GM23338 (cell line): ENCODE measurements at regions not wholly inside any gene's neighbourhood (a gene's known extent, or its start where the extent isn't known, plus 50 kb on each side); places are given as distances from the start of the nearest gene placed in this dataset.

Source experiments
- CREB1 ChIP-seq: fragments of 250-450 bp; sonication (Bioruptor Pico); IDR thresholded peaks from 2 replicates; pipeline ENCODE4 v1.5.0; 2020; ENCODE audit warnings: low read depth, mild to moderate bottlenecking, moderate library complexity
- EZH2 ChIP-seq: fragments of 200-600 bp; sonication (generic); IDR thresholded peaks from one replicate; pipeline ENCODE4 v1.8.0; 2017; ENCODE audit warnings: antibody characterized with exemption, mild to moderate bottlenecking, low read depth; ENCODE audit not compliant: unreplicated experiment
- EZH2phosphoT487 ChIP-seq: fragments of 200-600 bp; sonication (generic); IDR thresholded peaks from one replicate; pipeline ENCODE4 v1.8.1; 2018; ENCODE audit warnings: antibody characterized with exemption; ENCODE audit not compliant: unreplicated experiment
- JUNB ChIP-seq: IDR thresholded peaks from one replicate; pipeline ENCODE4 v1.6.1; 2016; ENCODE audit warnings: antibody characterized with exemption; ENCODE audit not compliant: unreplicated experiment
- NANOG ChIP-seq: IDR thresholded peaks from 2 replicates; pipeline ENCODE4 v1.6.1; 2016; ENCODE audit warnings: antibody characterized with exemption, borderline replicate concordance
- POLR2AphosphoS5 ChIP-seq: IDR thresholded peaks from 2 replicates; pipeline ENCODE4 v1.6.1; 2016; ENCODE audit warnings: antibody characterized with exemption, low read depth
- STAT1 ChIP-seq: IDR thresholded peaks from one replicate; pipeline ENCODE4 v1.6.1; 2016; ENCODE audit warnings: antibody characterized with exemption; ENCODE audit not compliant: unreplicated experiment
- ZNF114 ChIP-seq: fragments of 250-450 bp; sonication (Bioruptor Pico); IDR thresholded peaks from 2 replicates; pipeline ENCODE4 v1.5.0; 2020; ENCODE audit warnings: mild to moderate bottlenecking, moderate library complexity
- ZNF331 ChIP-seq: fragments of 250-450 bp; sonication (Bioruptor Pico); IDR thresholded peaks from 2 replicates; pipeline ENCODE4 v1.5.0; 2020; ENCODE audit warnings: low read depth, mild to moderate bottlenecking, moderate library complexity
- TF ChIP-seq, protein P1 (sequence below), 2 experiments: fragments of 200-600 bp in 1 of 2; sonication (generic) in 1 of 2; conservative IDR thresholded peaks; 2 replicates each; pipeline versions ENCODE4 v1.5.1 to v1.6.1; 2016 to 2017; ENCODE audit warnings: antibody characterized with exemption in 2 of 2, low read depth in 2 of 2, mild to moderate bottlenecking in 2 of 2, moderate library complexity in 1 of 2
- TF ChIP-seq, protein P2 (sequence below): IDR thresholded peaks from one replicate; pipeline ENCODE4 v1.6.1; 2018; ENCODE audit warnings: antibody characterized with exemption; ENCODE audit not compliant: unreplicated experiment
- TF ChIP-seq, protein P3 (sequence below): fragments of 250-450 bp; sonication (Bioruptor Pico); IDR thresholded peaks from 2 replicates; pipeline ENCODE4 v1.5.0; 2020; ENCODE audit warnings: mild to moderate bottlenecking, moderate library complexity
- TF ChIP-seq, protein P4 (sequence below): IDR thresholded peaks from 2 replicates; pipeline ENCODE4 v1.6.1; 2016; ENCODE audit warnings: antibody characterized with exemption

DNA sequence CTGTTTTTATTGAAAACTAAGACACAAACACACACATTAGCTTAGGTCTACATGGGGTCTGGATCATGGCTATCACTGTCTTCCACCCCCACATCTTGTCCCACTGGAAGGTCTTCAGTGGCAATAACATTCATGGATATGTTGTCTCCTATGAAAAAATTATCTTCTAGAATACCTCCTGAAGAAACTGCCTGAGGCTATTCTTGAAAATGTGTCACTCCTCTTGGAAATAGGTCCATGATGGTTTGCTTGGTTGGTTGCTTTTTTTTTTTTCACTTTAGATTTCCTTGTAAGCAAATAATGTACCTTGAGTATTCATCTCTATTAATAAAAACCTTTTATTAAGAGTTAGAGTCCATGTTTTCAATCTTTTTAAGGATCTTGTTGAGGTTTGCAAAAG is 195.3 kb upstream of the PDE5A start:
- TF ChIP-seq POLR2AphosphoS5 (no peak), ZNF114 (CRISPR knock-in tag) (no peak), EZH2 (no peak), JUNB (no peak), NANOG (no peak), ZNF331 (CRISPR knock-in tag) (no peak), EZH2phosphoT487 (no peak), CREB1 (CRISPR knock-in tag) (no peak), STAT1 (no peak)
- TF ChIP-seq, protein P1, sequence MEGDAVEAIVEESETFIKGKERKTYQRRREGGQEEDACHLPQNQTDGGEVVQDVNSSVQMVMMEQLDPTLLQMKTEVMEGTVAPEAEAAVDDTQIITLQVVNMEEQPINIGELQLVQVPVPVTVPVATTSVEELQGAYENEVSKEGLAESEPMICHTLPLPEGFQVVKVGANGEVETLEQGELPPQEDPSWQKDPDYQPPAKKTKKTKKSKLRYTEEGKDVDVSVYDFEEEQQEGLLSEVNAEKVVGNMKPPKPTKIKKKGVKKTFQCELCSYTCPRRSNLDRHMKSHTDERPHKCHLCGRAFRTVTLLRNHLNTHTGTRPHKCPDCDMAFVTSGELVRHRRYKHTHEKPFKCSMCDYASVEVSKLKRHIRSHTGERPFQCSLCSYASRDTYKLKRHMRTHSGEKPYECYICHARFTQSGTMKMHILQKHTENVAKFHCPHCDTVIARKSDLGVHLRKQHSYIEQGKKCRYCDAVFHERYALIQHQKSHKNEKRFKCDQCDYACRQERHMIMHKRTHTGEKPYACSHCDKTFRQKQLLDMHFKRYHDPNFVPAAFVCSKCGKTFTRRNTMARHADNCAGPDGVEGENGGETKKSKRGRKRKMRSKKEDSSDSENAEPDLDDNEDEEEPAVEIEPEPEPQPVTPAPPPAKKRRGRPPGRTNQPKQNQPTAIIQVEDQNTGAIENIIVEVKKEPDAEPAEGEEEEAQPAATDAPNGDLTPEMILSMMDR (conservative IDR thresholded peaks at IDR 0.05; ENCODE audit: low read depth in 2 of 2): no peak
- TF ChIP-seq, protein P2, sequence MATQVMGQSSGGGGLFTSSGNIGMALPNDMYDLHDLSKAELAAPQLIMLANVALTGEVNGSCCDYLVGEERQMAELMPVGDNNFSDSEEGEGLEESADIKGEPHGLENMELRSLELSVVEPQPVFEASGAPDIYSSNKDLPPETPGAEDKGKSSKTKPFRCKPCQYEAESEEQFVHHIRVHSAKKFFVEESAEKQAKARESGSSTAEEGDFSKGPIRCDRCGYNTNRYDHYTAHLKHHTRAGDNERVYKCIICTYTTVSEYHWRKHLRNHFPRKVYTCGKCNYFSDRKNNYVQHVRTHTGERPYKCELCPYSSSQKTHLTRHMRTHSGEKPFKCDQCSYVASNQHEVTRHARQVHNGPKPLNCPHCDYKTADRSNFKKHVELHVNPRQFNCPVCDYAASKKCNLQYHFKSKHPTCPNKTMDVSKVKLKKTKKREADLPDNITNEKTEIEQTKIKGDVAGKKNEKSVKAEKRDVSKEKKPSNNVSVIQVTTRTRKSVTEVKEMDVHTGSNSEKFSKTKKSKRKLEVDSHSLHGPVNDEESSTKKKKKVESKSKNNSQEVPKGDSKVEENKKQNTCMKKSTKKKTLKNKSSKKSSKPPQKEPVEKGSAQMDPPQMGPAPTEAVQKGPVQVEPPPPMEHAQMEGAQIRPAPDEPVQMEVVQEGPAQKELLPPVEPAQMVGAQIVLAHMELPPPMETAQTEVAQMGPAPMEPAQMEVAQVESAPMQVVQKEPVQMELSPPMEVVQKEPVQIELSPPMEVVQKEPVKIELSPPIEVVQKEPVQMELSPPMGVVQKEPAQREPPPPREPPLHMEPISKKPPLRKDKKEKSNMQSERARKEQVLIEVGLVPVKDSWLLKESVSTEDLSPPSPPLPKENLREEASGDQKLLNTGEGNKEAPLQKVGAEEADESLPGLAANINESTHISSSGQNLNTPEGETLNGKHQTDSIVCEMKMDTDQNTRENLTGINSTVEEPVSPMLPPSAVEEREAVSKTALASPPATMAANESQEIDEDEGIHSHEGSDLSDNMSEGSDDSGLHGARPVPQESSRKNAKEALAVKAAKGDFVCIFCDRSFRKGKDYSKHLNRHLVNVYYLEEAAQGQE: no peak
- TF ChIP-seq, protein P3, sequence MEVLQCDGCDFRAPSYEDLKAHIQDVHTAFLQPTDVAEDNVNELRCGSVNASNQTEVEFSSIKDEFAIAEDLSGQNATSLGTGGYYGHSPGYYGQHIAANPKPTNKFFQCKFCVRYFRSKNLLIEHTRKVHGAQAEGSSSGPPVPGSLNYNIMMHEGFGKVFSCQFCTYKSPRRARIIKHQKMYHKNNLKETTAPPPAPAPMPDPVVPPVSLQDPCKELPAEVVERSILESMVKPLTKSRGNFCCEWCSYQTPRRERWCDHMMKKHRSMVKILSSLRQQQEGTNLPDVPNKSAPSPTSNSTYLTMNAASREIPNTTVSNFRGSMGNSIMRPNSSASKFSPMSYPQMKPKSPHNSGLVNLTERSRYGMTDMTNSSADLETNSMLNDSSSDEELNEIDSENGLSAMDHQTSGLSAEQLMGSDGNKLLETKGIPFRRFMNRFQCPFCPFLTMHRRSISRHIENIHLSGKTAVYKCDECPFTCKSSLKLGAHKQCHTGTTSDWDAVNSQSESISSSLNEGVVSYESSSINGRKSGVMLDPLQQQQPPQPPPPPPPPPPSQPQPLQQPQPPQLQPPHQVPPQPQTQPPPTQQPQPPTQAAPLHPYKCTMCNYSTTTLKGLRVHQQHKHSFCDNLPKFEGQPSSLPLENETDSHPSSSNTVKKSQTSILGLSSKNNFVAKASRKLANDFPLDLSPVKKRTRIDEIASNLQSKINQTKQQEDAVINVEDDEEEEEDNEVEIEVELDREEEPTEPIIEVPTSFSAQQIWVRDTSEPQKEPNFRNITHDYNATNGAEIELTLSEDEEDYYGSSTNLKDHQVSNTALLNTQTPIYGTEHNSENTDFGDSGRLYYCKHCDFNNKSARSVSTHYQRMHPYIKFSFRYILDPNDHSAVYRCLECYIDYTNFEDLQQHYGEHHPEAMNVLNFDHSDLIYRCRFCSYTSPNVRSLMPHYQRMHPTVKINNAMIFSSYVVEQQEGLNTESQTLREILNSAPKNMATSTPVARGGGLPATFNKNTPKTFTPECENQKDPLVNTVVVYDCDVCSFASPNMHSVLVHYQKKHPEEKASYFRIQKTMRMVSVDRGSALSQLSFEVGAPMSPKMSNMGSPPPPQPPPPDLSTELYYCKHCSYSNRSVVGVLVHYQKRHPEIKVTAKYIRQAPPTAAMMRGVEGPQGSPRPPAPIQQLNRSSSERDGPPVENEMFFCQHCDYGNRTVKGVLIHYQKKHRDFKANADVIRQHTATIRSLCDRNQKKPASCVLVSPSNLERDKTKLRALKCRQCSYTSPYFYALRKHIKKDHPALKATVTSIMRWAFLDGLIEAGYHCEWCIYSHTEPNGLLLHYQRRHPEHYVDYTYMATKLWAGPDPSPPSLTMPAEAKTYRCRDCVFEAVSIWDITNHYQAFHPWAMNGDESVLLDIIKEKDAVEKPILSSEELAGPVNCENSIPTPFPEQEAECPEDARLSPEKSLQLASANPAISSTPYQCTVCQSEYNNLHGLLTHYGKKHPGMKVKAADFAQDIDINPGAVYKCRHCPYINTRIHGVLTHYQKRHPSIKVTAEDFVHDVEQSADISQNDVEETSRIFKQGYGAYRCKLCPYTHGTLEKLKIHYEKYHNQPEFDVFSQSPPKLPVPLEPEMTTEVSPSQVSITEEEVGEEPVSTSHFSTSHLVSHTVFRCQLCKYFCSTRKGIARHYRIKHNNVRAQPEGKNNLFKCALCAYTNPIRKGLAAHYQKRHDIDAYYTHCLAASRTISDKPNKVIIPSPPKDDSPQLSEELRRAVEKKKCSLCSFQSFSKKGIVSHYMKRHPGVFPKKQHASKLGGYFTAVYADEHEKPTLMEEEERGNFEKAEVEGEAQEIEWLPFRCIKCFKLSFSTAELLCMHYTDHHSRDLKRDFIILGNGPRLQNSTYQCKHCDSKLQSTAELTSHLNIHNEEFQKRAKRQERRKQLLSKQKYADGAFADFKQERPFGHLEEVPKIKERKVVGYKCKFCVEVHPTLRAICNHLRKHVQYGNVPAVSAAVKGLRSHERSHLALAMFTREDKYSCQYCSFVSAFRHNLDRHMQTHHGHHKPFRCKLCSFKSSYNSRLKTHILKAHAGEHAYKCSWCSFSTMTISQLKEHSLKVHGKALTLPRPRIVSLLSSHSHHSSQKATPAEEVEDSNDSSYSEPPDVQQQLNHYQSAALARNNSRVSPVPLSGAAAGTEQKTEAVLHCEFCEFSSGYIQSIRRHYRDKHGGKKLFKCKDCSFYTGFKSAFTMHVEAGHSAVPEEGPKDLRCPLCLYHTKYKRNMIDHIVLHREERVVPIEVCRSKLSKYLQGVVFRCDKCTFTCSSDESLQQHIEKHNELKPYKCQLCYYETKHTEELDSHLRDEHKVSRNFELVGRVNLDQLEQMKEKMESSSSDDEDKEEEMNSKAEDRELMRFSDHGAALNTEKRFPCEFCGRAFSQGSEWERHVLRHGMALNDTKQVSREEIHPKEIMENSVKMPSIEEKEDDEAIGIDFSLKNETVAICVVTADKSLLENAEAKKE (CRISPR knock-in tag): no peak
- TF ChIP-seq, protein P4, sequence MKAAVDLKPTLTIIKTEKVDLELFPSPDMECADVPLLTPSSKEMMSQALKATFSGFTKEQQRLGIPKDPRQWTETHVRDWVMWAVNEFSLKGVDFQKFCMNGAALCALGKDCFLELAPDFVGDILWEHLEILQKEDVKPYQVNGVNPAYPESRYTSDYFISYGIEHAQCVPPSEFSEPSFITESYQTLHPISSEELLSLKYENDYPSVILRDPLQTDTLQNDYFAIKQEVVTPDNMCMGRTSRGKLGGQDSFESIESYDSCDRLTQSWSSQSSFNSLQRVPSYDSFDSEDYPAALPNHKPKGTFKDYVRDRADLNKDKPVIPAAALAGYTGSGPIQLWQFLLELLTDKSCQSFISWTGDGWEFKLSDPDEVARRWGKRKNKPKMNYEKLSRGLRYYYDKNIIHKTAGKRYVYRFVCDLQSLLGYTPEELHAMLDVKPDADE: no peak
